HG03135 (cell line): ENCODE measurements at regions not wholly inside any gene's neighbourhood (a gene's known extent, or its start where the extent isn't known, plus 50 kb on each side); places are given as distances from the start of the nearest gene placed in this dataset.

ENCODE experiments used
- ATAC-seq: cut with Tn5 transposase; IDR thresholded peaks from one replicate; pipeline ENCODE4 v1.9.1; 2021; ENCODE audit warnings: mild to moderate bottlenecking, moderate library complexity; ENCODE audit not compliant: unreplicated experiment

GRCh38 chr2:19238440-19239060, 119.9 kb downstream of the OSR1 start:
- no peak for ATAC-seq

GRCh38 chr2:19235308-19235707, 123.1 kb downstream of the OSR1 start:
- ATAC-seq = no peak

GRCh38 chr2:19232312-19232711, 126.1 kb downstream of the OSR1 start:
- ATAC-seq = no peak

- ATAC-seq = no peak
These were observed 126.8 kb downstream of the OSR1 start for GRCh38 chr2:19231625-19232024.

- ATAC-seq = no peak
These were observed 127.8 kb downstream of the OSR1 start for GRCh38 chr2:19230626-19231025.

- ATAC-seq = no peak
These were observed 129.7 kb downstream of the OSR1 start for GRCh38 chr2:19228715-19229114.

- ATAC-seq = no peak
These were observed 130.2 kb downstream of the OSR1 start for GRCh38 chr2:19228181-19228593.

GRCh38 chr2:19226871-19227270, 131.6 kb downstream of the OSR1 start:
- no peak for ATAC-seq

GRCh38 chr2:19226386-19226785, 132.0 kb downstream of the OSR1 start:
- ATAC-seq = no peak

- ATAC-seq = no peak
These were observed 132.5 kb downstream of the OSR1 start for GRCh38 chr2:19225931-19226330.

- ATAC-seq = no peak
These were observed 133.3 kb downstream of the OSR1 start for GRCh38 chr2:19225126-19225525.

- ATAC-seq = no peak
These were observed 133.9 kb downstream of the OSR1 start for GRCh38 chr2:19224486-19224885.

GRCh38 chr2:19224011-19224410, 134.4 kb downstream of the OSR1 start:
- ATAC-seq = no peak

GRCh38 chr2:19219060-19219459, 139.4 kb downstream of the OSR1 start:
- ATAC-seq = no peak

- ATAC-seq = no peak
These were observed 140.3 kb downstream of the OSR1 start for GRCh38 chr2:19218166-19218565.

GRCh38 chr2:19216676-19217602, 141.5 kb downstream of the OSR1 start:
- no peak for ATAC-seq

- no peak for ATAC-seq
These were observed 142.2 kb downstream of the OSR1 start for GRCh38 chr2:19216238-19216637.

GRCh38 chr2:19214682-19215391, 143.6 kb downstream of the OSR1 start:
- no peak for ATAC-seq

GRCh38 chr2:19209575-19210341, 148.7 kb downstream of the OSR1 start:
- ATAC-seq = no peak

GRCh38 chr2:19208479-19209199, 149.8 kb downstream of the OSR1 start:
- ATAC-seq = no peak
